WTC11 (cell line): ENCODE measurements at regions not wholly inside any gene's neighbourhood (a gene's known extent, or its start where the extent isn't known, plus 50 kb on each side); places are given as distances from the start of the nearest gene placed in this dataset.

Source experiments
- ATF1 ChIP-seq: sonication (generic); formaldehyde crosslinking; IDR thresholded peaks from 2 replicates; pipeline ENCODE4 v1.8.1; 2023; ENCODE audit warnings: mild to moderate bottlenecking, moderate library complexity, missing genetic modification reagents
- FOXK1 ChIP-seq: sonication (generic); formaldehyde crosslinking; IDR thresholded peaks from 2 replicates; pipeline ENCODE4 v1.8.0; 2022; ENCODE audit warnings: mild to moderate bottlenecking, moderate library complexity, missing genetic modification reagents
- NR1H2 ChIP-seq: sonication (generic); formaldehyde crosslinking; IDR thresholded peaks from 2 replicates; pipeline ENCODE4 v1.9.0; 2021; ENCODE audit warnings: mild to moderate bottlenecking, moderate library complexity, missing genetic modification reagents
- TP53 ChIP-seq: sonication (generic); formaldehyde crosslinking; IDR thresholded peaks from 2 replicates; pipeline ENCODE4 v1.8.1; 2023; ENCODE audit warnings: mild to moderate bottlenecking, missing genetic modification reagents
- ZBTB21 ChIP-seq: sonication (generic); formaldehyde crosslinking; IDR thresholded peaks from 2 replicates; pipeline ENCODE4 v1.8.1; 2023; ENCODE audit warnings: mild to moderate bottlenecking, missing genetic modification reagents, borderline replicate concordance
- ZNF263 ChIP-seq: sonication (generic); formaldehyde crosslinking; IDR thresholded peaks from 2 replicates; pipeline ENCODE4 v1.8.1; 2022; ENCODE audit warnings: low read depth, mild to moderate bottlenecking, moderate library complexity, missing genetic modification reagents
- TF ChIP-seq, protein P1 (sequence below): sonication (generic); formaldehyde crosslinking; IDR thresholded peaks from 2 replicates; pipeline ENCODE4 v1.8.0; 2022; ENCODE audit warnings: mild to moderate bottlenecking, missing genetic modification reagents
- TF ChIP-seq, protein P2 (sequence below): fragments of 200-600 bp; IDR thresholded peaks from 2 replicates; pipeline ENCODE4 v1.8.0; 2022; ENCODE audit warnings: antibody characterized with exemption
- TF ChIP-seq, protein P3 (sequence below): sonication (generic); formaldehyde crosslinking; IDR thresholded peaks from 2 replicates; pipeline ENCODE4 v1.8.1; 2023; ENCODE audit warnings: mild to moderate bottlenecking, missing genetic modification reagents, moderate library complexity
- TF ChIP-seq, protein P4 (sequence below): sonication (generic); formaldehyde crosslinking; IDR thresholded peaks from 2 replicates; pipeline ENCODE4 v1.8.1; 2023; ENCODE audit warnings: mild to moderate bottlenecking, missing genetic modification reagents

DNA sequence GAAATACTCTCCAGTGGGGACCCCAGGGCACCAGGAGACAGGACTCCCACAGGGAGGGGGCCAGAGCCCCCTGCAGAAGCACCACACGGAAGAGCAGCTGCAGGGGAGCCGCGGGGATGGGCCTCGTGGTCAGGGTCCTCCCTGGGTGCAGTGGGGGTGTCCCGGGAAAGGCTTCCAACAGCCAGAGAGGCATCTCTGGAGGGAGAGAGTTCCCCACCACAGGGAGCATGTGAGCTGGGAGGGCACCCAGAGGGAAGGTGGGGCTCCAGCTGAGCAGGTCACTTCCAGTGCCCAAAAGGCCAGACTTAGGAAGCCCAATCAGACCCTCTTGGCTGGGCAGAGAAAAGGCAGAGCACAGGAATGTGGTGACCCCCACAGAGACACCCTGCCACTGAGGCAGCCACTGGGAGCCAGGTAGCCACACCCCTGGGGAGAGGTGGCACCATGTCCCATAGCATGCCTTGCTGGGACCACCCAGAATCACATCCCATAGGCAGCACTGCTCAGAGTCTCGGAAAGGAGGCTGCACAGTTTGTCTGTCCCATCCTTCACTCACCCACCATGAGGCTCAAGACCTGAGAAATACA, 49.9 kb upstream of the LMO1 start:
- TF ChIP-seq, protein P1, sequence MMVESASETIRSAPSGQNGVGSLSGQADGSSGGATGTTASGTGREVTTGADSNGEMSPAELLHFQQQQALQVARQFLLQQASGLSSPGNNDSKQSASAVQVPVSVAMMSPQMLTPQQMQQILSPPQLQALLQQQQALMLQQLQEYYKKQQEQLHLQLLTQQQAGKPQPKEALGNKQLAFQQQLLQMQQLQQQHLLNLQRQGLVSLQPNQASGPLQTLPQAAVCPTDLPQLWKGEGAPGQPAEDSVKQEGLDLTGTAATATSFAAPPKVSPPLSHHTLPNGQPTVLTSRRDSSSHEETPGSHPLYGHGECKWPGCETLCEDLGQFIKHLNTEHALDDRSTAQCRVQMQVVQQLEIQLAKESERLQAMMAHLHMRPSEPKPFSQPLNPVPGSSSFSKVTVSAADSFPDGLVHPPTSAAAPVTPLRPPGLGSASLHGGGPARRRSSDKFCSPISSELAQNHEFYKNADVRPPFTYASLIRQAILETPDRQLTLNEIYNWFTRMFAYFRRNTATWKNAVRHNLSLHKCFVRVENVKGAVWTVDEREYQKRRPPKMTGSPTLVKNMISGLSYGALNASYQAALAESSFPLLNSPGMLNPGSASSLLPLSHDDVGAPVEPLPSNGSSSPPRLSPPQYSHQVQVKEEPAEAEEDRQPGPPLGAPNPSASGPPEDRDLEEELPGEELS (CRISPR knock-in tag): no peak
- TF ChIP-seq ZNF263 (CRISPR knock-in tag) (no peak), ATF1 (CRISPR knock-in tag) (no peak), ZBTB21 (no peak), NR1H2 (CRISPR knock-in tag) (no peak), FOXK1 (no peak), TP53 (no peak)
- TF ChIP-seq, protein P2, sequence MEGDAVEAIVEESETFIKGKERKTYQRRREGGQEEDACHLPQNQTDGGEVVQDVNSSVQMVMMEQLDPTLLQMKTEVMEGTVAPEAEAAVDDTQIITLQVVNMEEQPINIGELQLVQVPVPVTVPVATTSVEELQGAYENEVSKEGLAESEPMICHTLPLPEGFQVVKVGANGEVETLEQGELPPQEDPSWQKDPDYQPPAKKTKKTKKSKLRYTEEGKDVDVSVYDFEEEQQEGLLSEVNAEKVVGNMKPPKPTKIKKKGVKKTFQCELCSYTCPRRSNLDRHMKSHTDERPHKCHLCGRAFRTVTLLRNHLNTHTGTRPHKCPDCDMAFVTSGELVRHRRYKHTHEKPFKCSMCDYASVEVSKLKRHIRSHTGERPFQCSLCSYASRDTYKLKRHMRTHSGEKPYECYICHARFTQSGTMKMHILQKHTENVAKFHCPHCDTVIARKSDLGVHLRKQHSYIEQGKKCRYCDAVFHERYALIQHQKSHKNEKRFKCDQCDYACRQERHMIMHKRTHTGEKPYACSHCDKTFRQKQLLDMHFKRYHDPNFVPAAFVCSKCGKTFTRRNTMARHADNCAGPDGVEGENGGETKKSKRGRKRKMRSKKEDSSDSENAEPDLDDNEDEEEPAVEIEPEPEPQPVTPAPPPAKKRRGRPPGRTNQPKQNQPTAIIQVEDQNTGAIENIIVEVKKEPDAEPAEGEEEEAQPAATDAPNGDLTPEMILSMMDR: no peak
- TF ChIP-seq, protein P3, sequence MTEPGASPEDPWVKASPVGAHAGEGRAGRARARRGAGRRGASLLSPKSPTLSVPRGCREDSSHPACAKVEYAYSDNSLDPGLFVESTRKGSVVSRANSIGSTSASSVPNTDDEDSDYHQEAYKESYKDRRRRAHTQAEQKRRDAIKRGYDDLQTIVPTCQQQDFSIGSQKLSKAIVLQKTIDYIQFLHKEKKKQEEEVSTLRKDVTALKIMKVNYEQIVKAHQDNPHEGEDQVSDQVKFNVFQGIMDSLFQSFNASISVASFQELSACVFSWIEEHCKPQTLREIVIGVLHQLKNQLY: no peak
- TF ChIP-seq, protein P4, sequence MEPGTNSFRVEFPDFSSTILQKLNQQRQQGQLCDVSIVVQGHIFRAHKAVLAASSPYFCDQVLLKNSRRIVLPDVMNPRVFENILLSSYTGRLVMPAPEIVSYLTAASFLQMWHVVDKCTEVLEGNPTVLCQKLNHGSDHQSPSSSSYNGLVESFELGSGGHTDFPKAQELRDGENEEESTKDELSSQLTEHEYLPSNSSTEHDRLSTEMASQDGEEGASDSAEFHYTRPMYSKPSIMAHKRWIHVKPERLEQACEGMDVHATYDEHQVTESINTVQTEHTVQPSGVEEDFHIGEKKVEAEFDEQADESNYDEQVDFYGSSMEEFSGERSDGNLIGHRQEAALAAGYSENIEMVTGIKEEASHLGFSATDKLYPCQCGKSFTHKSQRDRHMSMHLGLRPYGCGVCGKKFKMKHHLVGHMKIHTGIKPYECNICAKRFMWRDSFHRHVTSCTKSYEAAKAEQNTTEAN (CRISPR knock-in tag): no peak
